ENCODE measurements at regions not wholly inside any gene's neighbourhood (a gene's known extent, or its start where the extent isn't known, plus 50 kb on each side); places are given as distances from the start of the nearest gene placed in this dataset.
A peak's percentile ranks its signal among the peaks of the same experiment; 100 is the strongest.

GRCh38 chr12:88418856-88419497 is 161.3 kb downstream of the KITLG start:
- peaks cover 4% of the 10 kb centered on the region for H3K4me1 Mint-ChIP-seq (ENCODE audit: low read depth, unreplicated experiment)
- H3K27me3 Mint-ChIP-seq (ENCODE audit: low read depth, unreplicated experiment), result no peaks in the 10 kb centered on the region
- H3K36me3 Mint-ChIP-seq (ENCODE audit: low read depth, unreplicated experiment), result no peaks in the 10 kb centered on the region
- H3K27ac Mint-ChIP-seq (ENCODE audit: unreplicated experiment), result no peak overlapping the region
- Histone ChIP-seq H3K36me3 (ENCODE audit: insufficient read depth, low read length) (no peaks in the 10 kb centered on the region), H3K27me3 (ENCODE audit: insufficient read depth, low read length) (no peaks in the 10 kb centered on the region), H3K4me1 (ENCODE audit: insufficient read depth, low read length) (peaks cover 18% of the 10 kb centered on the region), H3K4me2 (ENCODE audit: low read length) (peak overlapping the region; percentile 66), H3K9ac (ENCODE audit: low read length) (peak overlapping the region; percentile 61), H3K9me3 (ENCODE audit: insufficient read depth, low read depth, low read length) (no peaks in the 10 kb centered on the region), H3K27ac (ENCODE audit: low read depth, low read length) (peak overlapping the region; percentile 58), H3K4me3 (ENCODE audit: insufficient read depth, low read depth, low read length) (peak overlapping the region; percentile 32), H4K20me1 (ENCODE audit: insufficient read depth, low read length) (no peaks in the 10 kb centered on the region), H2AFZ (ENCODE audit: low read depth, low read length) (no peak overlapping the region), H3K79me2 (ENCODE audit: insufficient read depth, low read length) (peaks cover 2% of the 10 kb centered on the region)
- TF ChIP-seq EZH2 (IDR thresholded peaks at IDR 0.05; ENCODE audit: insufficient read depth, low read length) (no peak), CTCF (IDR thresholded peaks at IDR 0.05; ENCODE audit: insufficient read depth, low read depth, low read length) (no peak)
- FAIRE-seq (peak; percentile 93), DNase-seq (ENCODE audit: low read depth) (peak; percentile 54)
- H3K4me3 Mint-ChIP-seq (ENCODE audit: unreplicated experiment), result no peak overlapping the region
- H3K9me3 Mint-ChIP-seq (ENCODE audit: unreplicated experiment), result no peaks in the 10 kb centered on the region

GRCh38 chr12:88419794-88420193 is 160.5 kb downstream of the KITLG start:
- Mint-ChIP-seq H3K27ac (ENCODE audit: unreplicated experiment) (no peak overlapping the region), H3K36me3 (ENCODE audit: low read depth, unreplicated experiment) (no peaks in the 10 kb centered on the region), H3K4me3 (ENCODE audit: unreplicated experiment) (no peak overlapping the region), H3K4me1 (ENCODE audit: low read depth, unreplicated experiment) (peaks cover 4% of the 10 kb centered on the region), H3K27me3 (ENCODE audit: low read depth, unreplicated experiment) (no peaks in the 10 kb centered on the region), H3K9me3 (ENCODE audit: unreplicated experiment) (no peaks in the 10 kb centered on the region)
- Histone ChIP-seq H3K4me3 (ENCODE audit: insufficient read depth, low read depth, low read length) (no peak overlapping the region), H3K4me1 (ENCODE audit: insufficient read depth, low read length) (peaks cover 18% of the 10 kb centered on the region), H3K4me2 (ENCODE audit: low read length) (peak overlapping the region; percentile 66), H4K20me1 (ENCODE audit: insufficient read depth, low read length) (no peaks in the 10 kb centered on the region), H2AFZ (ENCODE audit: low read depth, low read length) (no peak overlapping the region), H3K9me3 (ENCODE audit: insufficient read depth, low read depth, low read length) (no peaks in the 10 kb centered on the region), H3K9ac (ENCODE audit: low read length) (no peak overlapping the region), H3K79me2 (ENCODE audit: insufficient read depth, low read length) (peaks cover 2% of the 10 kb centered on the region), H3K27ac (ENCODE audit: low read depth, low read length) (peak overlapping the region; percentile 58), H3K36me3 (ENCODE audit: insufficient read depth, low read length) (no peaks in the 10 kb centered on the region), H3K27me3 (ENCODE audit: insufficient read depth, low read length) (no peaks in the 10 kb centered on the region)
- TF ChIP-seq EZH2 (IDR thresholded peaks at IDR 0.05; ENCODE audit: insufficient read depth, low read length) (no peak), CTCF (IDR thresholded peaks at IDR 0.05; ENCODE audit: insufficient read depth, low read depth, low read length) (no peak)
- FAIRE-seq, result peak; percentile 37
- DNase-seq (ENCODE audit: low read depth), result peak; percentile 41

GRCh38 chr12:88420457-88420856 is 159.8 kb downstream of the KITLG start:
- H2AFZ ChIP-seq (ENCODE audit: low read depth, low read length), result no peak overlapping the region
- peaks cover 2% of the 10 kb centered on the region for H3K79me2 ChIP-seq (ENCODE audit: insufficient read depth, low read length)
- no peak overlapping the region for H3K4me3 ChIP-seq (ENCODE audit: insufficient read depth, low read depth, low read length)
- H3K9me3 ChIP-seq (ENCODE audit: insufficient read depth, low read depth, low read length), result no peaks in the 10 kb centered on the region
- Mint-ChIP-seq H3K9me3 (ENCODE audit: unreplicated experiment) (no peaks in the 10 kb centered on the region), H3K27ac (ENCODE audit: unreplicated experiment) (no peak overlapping the region), H3K27me3 (ENCODE audit: low read depth, unreplicated experiment) (no peaks in the 10 kb centered on the region), H3K4me1 (ENCODE audit: low read depth, unreplicated experiment) (peaks cover 4% of the 10 kb centered on the region), H3K4me3 (ENCODE audit: unreplicated experiment) (no peak overlapping the region), H3K36me3 (ENCODE audit: low read depth, unreplicated experiment) (no peaks in the 10 kb centered on the region)
- H3K27me3 ChIP-seq (ENCODE audit: insufficient read depth, low read length), result no peaks in the 10 kb centered on the region
- no peak overlapping the region for H3K9ac ChIP-seq (ENCODE audit: low read length)
- H3K4me2 ChIP-seq (ENCODE audit: low read length), result peak overlapping the region; percentile 21
- H3K4me1 ChIP-seq (ENCODE audit: insufficient read depth, low read length), result peaks cover 18% of the 10 kb centered on the region
- DNase-seq (ENCODE audit: low read depth), result peak; percentile 90
- H4K20me1 ChIP-seq (ENCODE audit: insufficient read depth, low read length), result no peaks in the 10 kb centered on the region
- TF ChIP-seq EZH2 (IDR thresholded peaks at IDR 0.05; ENCODE audit: insufficient read depth, low read length) (no peak), CTCF (IDR thresholded peaks at IDR 0.05; ENCODE audit: insufficient read depth, low read depth, low read length) (no peak)
- FAIRE-seq, result peak; percentile 99
- H3K36me3 ChIP-seq (ENCODE audit: insufficient read depth, low read length), result no peaks in the 10 kb centered on the region
- peak overlapping the region; percentile 69 for H3K27ac ChIP-seq (ENCODE audit: low read depth, low read length)

All from astrocyte (in vitro differentiated cells and primary cell).